RWPE1 (cell line): ENCODE measurements at regions not wholly inside any gene's neighbourhood (a gene's known extent, or its start where the extent isn't known, plus 50 kb on each side); places are given as distances from the start of the nearest gene placed in this dataset.

Experiments used
- CTCF ChIA-PET: fragments of 350-600 bp; sonication (Branson Sonifier 250); formaldehyde crosslinking; extraction: SDS; loops from one replicate; lab custom pipeline; 2021; lab: Yijun Ruan, JAX
- POLR2A ChIA-PET: fragments of 400-600 bp; formaldehyde crosslinking; extraction: SDS; loops from one replicate; lab custom pipeline; 2020; ENCODE audit warnings: antibody characterized with exemption; ENCODE audit not compliant: low non-redundant PET; lab: Yijun Ruan, JAX
- DNase-seq: peaks from one replicate; pipeline ENCODE4 v3.0.0; 2012; ENCODE audit warnings: low spot score
- H3K27ac ChIP-seq: fragments of 450-650 bp; 2 replicates; pipeline ENCODE4 v1.5.1; 2017
- CTCF ChIP-seq: fragments of 450-650 bp; conservative IDR thresholded peaks from 2 replicates; pipeline ENCODE4 v1.5.1; 2017; ENCODE audit warnings: low read depth, mild to moderate bottlenecking

- POLR2A ChIA-PET: no interaction called here
- peak overlapping the region; percentile 67 for H3K27ac ChIP-seq
- no peak for TF ChIP-seq CTCF
- CTCF ChIA-PET: no interaction called here
- DNase-seq: no peak
These were observed 85.4 kb upstream of the LIPC start for GRCh38 chr15:58346361-58346760.

- no peak for DNase-seq
- POLR2A ChIA-PET: no interaction called here
These were observed 83.5 kb upstream of the LIPC start for GRCh38 chr15:58348095-58348812.

GRCh38 chr15:58352026-58352929, 79.5 kb upstream of the LIPC start:
- H3K27ac ChIP-seq: no peak overlapping the region
- CTCF ChIA-PET: no interaction called here
- no peak for DNase-seq
- POLR2A ChIA-PET: no interaction called here
- no peak for TF ChIP-seq CTCF

More at GRCh38 chr15:58348095-58348812, 83.5 kb upstream of the LIPC start:
- TF ChIP-seq CTCF: no peak
- no peak overlapping the region for H3K27ac ChIP-seq
- CTCF ChIA-PET: no interaction called here

GRCh38 chr15:58355382-58355971, 76.3 kb upstream of the LIPC start:
- CTCF ChIA-PET: no interaction called here
- no peak for DNase-seq
- no peak overlapping the region for H3K27ac ChIP-seq
- POLR2A ChIA-PET: no interaction called here
- TF ChIP-seq CTCF: no peak

GRCh38 chr15:58355973-58356372, 75.8 kb upstream of the LIPC start:
- CTCF ChIA-PET: no interaction called here
- TF ChIP-seq CTCF: no peak
- POLR2A ChIA-PET: no interaction called here
- H3K27ac ChIP-seq: no peak overlapping the region
- DNase-seq: no peak
